GM06990 (cell line): ENCODE measurements at regions not wholly inside any gene's neighbourhood (a gene's known extent, or its start where the extent isn't known, plus 50 kb on each side); places are given as distances from the start of the nearest gene placed in this dataset.
"Not testable (repeated sequence)": the region's sequence is repeated elsewhere in the genome, so short reads cannot be mapped to it uniquely, and the experiment has no call there.

Experiments used
- DNase-seq: peaks from one replicate; pipeline ENCODE4 v3.0.0-alpha.2; 2011; ENCODE audit not compliant: insufficient read length; ENCODE audit errors: extremely low read depth
- H3K27me3 ChIP-seq: replicated peaks from 2 replicates; pipeline ENCODE4 v1.6.0; 2011; ENCODE audit warnings: low read length; ENCODE audit not compliant: control insufficient read depth, insufficient read depth
- H3K36me3 ChIP-seq: 2 replicates; pipeline ENCODE4 v1.5.1; 2011; ENCODE audit warnings: low read length; ENCODE audit not compliant: control insufficient read depth, insufficient read depth
- H3K4me3 ChIP-seq: replicated peaks from 2 replicates; pipeline ENCODE4 v1.5.1; 2011; ENCODE audit warnings: low read depth, mild to moderate bottlenecking, control low read depth, low read length
- TF ChIP-seq, protein P1 (sequence below): IDR thresholded peaks from 2 replicates; pipeline ENCODE4 v1.5.1; 2011; ENCODE audit warnings: low read length, control low read depth, mild to moderate bottlenecking, inconsistent platforms; ENCODE audit not compliant: insufficient read depth, poor library complexity, severe bottlenecking

DNA sequence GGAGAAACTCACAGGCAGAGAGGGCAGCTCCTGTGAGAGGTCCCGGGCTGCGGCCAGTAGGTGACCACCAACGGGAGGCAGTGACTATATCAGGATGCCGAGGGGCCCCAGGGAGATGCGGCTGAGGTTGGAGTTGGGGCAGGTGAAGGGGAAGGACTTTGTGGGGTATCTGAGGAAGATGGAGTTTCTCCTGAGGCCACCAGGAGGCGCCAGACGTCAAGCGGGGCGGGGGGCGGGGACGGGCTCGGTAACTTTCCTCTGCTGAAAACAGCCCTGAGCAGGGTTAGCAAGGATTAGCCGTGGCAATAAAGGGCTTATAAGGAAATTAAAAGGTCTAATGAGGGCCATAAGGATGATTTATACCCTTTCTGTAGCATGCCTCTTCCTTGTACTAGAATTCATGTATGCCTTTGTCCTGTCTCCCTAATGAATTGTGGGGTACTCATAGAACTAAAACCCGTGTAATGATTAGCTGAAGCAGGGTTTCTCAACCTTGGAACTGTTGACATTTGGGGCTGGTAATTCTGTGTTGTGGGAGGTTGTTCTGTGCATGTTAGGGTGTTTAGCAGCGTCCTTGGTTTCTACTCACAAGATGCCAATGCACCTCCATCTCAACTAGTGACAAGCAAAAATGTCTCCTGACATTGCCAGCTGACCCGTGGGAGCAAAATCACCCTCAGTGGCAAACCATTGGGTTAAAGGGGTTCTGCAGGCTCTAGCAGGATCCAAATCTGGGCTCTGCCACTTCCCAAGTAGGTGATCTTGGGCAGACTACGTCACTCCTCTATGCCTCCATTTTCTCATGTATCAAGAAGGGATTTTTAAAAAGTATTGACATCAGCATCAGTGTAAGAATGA is 74.8 kb upstream of the GRIN2A start:
- H3K4me3 ChIP-seq, result no peak overlapping the region
- H3K36me3 ChIP-seq, result no peaks in the 10 kb centered on the region
- H3K27me3 ChIP-seq, result no peaks in the 10 kb centered on the region
- DNase-seq, result peak; percentile 61
- TF ChIP-seq, protein P1, sequence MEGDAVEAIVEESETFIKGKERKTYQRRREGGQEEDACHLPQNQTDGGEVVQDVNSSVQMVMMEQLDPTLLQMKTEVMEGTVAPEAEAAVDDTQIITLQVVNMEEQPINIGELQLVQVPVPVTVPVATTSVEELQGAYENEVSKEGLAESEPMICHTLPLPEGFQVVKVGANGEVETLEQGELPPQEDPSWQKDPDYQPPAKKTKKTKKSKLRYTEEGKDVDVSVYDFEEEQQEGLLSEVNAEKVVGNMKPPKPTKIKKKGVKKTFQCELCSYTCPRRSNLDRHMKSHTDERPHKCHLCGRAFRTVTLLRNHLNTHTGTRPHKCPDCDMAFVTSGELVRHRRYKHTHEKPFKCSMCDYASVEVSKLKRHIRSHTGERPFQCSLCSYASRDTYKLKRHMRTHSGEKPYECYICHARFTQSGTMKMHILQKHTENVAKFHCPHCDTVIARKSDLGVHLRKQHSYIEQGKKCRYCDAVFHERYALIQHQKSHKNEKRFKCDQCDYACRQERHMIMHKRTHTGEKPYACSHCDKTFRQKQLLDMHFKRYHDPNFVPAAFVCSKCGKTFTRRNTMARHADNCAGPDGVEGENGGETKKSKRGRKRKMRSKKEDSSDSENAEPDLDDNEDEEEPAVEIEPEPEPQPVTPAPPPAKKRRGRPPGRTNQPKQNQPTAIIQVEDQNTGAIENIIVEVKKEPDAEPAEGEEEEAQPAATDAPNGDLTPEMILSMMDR, result peak; percentile 90

DNA sequence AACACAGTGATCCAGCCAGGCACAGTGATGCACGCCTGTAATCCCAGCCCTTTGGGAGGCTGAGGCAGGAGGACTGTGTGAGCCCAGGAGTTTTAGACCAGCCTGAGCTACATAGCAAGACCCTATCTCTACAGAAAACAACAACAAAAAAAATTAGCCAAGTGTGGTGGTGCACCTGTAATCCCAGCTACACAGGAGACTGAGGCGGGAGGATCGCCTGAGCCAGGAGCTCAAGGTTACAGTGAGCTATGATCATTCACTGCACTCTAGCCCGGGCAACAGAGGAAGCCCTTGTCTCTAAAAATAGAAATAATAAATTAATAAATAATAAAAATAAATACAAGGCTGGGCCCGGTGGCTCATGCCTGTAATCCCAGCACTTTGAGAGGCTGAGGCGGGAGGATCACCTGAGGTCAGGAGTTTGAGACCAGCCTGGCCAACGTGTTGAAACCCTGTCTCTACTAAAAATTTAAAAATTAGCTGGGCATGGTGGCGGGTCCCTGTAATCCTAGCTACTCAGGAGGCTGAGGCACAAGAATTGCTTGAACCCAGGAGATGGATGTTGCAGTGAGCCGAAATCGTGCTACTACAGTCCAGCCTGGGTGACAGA is 75.5 kb upstream of the GRIN2A start:
- not testable (repeated sequence) for H3K27me3 ChIP-seq, H3K4me3 ChIP-seq, DNase-seq, H3K36me3 ChIP-seq

DNA sequence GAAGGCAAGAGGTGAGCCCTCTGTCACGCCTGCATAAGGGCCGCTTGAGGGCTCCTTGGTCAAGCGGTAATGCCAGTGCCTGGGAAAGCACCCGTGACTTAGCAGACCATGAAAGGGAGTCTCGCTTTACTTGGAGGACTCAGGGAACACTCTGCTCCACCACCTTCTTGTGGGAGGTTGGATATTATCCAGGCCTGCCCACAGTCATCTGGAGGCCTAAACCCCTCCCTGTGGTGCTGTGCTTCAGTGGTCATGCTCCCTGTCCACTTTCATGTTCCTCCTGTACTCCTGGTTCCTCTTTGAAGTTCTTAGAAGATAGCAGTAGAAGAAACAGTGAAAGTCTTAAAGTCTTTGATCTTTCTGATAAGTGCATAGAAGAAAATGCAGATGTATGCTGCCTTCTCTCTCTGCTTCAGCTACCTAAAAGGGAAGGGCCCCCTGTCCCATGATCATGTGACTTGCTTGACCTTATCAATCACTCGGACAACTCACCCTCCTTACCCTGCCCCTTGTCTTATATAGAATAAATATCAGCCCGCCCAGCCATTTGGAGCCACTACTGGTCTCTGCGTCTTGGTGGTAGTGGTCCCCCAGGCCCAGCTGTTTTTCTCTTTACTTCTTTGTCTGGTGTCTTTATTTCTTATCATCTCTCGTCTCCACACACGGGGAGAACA is 76.8 kb upstream of the GRIN2A start:
- not testable (repeated sequence) for DNase-seq, H3K36me3 ChIP-seq

DNA sequence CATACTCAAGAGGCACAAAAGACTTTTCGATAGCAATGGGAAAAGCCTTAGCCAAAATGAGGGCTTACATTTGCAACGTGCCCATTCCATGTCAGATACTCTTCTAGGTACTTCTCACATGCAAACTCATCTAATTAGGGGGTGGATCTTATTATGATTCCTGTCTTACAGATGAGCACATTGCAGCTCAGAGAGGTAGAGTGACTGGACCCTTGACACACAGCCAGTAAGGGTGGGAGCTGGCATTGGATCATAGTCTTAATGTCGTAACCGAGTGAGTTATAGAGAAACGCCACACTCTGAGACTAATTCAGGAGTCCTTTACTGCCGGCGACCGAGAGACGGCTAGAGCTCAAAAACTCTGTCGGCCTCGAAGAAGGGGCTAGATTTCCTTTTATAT is 78.8 kb upstream of the GRIN2A start:
- H3K4me3 ChIP-seq, result no peak overlapping the region
- TF ChIP-seq, protein P1, result no peak
- H3K27me3 ChIP-seq, result no peaks in the 10 kb centered on the region
- DNase-seq, result no peak
- no peaks in the 10 kb centered on the region for H3K36me3 ChIP-seq

More for the DNA sequence above, 76.8 kb upstream of the GRIN2A start:
- H3K4me3 ChIP-seq, H3K27me3 ChIP-seq: not testable (repeated sequence)

DNA sequence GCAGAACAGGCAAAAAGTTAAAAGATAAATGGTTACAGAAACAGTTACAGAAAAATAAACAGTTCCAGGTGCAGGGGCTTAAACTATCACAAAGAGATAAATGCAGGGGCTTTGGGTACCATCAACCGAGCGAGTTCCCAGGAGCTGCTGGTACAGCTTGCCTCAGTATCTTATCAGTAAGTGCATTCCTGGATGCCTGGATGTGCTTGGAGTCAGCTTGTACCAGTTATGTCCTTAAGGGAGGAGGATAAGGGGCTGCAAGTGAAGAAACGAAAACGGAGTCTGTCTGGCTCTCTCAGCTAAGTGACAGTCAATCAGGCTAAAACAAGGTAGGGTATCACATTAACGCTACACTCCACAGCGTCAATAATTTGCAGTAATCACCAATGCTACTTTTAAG is 79.3 kb upstream of the GRIN2A start:
- not testable (repeated sequence) for DNase-seq, H3K27me3 ChIP-seq, H3K36me3 ChIP-seq, H3K4me3 ChIP-seq

DNA sequence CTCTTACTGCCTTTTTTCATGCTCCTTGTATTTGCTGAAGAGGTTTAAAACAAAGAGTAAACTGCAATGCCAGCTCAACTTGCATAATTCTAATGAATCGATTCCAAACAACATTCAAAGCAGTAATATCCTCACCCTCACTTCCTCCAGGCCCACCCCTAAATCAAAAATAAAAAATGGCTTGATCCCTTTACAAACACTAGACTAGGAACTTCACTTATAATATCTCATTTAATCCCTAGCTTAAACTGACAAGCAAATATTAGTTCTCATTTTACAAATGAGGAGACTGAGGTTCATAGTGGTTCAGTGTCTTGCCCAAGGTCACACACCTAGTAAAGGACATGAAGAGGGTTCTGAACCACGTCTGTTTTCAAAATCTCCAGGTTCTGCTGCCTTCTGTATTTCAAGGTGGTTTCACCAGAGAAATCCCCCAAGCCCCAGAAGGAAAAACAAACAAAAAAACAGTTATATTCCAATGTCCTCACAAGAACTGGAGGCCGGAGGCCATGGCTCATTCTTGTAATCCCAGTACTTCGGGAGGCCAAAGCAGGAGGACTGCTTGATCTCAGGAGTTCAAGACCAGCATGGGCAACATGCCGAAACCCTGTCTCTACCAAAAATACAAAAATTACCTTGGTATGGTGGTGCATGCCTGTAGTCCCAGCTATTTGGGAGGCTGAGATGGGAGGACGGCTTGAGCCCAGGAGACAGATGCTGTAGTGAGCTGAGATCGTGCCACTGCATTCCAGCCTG is 80.3 kb upstream of the GRIN2A start:
- TF ChIP-seq, protein P1, result no peak

More for the DNA sequence above, 80.3 kb upstream of the GRIN2A start:
- Histone ChIP-seq H3K27me3 (no peaks in the 10 kb centered on the region), H3K36me3 (no peaks in the 10 kb centered on the region), H3K4me3 (no peak overlapping the region)
- DNase-seq, result no peak
